Effector memory CD4-positive, alpha-beta T cell (primary cell): ENCODE measurements at regions not wholly inside any gene's neighbourhood (a gene's known extent, or its start where the extent isn't known, plus 50 kb on each side); places are given as distances from the start of the nearest gene placed in this dataset.

Experiments
- DNase-seq, 3 donors: peaks; one replicate each; pipeline ENCODE4 v3.0.0-alpha.2; 2020
- H3K27ac ChIP-seq: 2 replicates; pipeline ENCODE4 v1.7.0; 2013; ENCODE audit warnings: mild to moderate bottlenecking, low read length, moderate library complexity; ENCODE audit not compliant: insufficient read depth, poor library complexity, severe bottlenecking
- H3K27me3 ChIP-seq: replicated peaks from 2 replicates; pipeline ENCODE4 v1.7.0; 2013; ENCODE audit warnings: mild to moderate bottlenecking, low read length; ENCODE audit not compliant: insufficient read depth, control insufficient read depth, poor library complexity, severe bottlenecking
- H3K36me3 ChIP-seq: 2 replicates; pipeline ENCODE4 v1.7.0; 2013; ENCODE audit warnings: mild to moderate bottlenecking, low read length, moderate library complexity; ENCODE audit not compliant: control insufficient read depth, insufficient read depth
- H3K4me1 ChIP-seq: 2 replicates; pipeline ENCODE4 v1.7.0; 2013; ENCODE audit warnings: low read length, mild to moderate bottlenecking; ENCODE audit not compliant: control insufficient read depth, insufficient read depth, poor library complexity, severe bottlenecking
- H3K4me3 ChIP-seq: 2 replicates; pipeline ENCODE4 v1.7.0; 2013; ENCODE audit warnings: low read length, low read depth, mild to moderate bottlenecking; ENCODE audit not compliant: insufficient read depth, poor library complexity, severe bottlenecking
- H3K9me3 ChIP-seq: 2 replicates; pipeline ENCODE4 v1.7.0; 2013; ENCODE audit warnings: mild to moderate bottlenecking, low read length, moderate library complexity; ENCODE audit not compliant: control insufficient read depth

DNA sequence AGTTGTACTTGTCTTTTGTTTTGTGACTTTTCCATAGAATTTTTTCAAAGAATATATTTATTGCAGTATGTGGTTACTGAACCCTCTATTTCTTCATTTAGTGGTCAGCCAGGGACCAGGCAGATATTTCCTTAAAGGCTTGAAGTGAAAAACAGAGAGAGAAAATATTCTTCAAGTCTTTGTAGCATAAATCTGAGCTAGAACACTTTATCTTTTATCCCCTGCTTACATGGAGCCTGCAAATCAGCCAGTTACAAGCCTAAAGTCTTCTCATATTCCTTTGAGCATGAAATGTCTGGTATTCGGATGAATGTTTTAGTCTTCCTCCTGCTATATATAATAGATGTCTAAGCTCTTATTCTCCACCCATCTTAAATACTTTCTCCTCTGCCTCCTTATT lies 1557.5 kb upstream of the ACVR2A start:
- no peaks in the 10 kb centered on the region for H3K27me3 ChIP-seq
- no peak overlapping the region for H3K4me3 ChIP-seq
- no peak overlapping the region for H3K27ac ChIP-seq
- no peaks in the 10 kb centered on the region for H3K9me3 ChIP-seq
- H3K36me3 ChIP-seq = no peaks in the 10 kb centered on the region
- DNase-seq = no peak
- no peaks in the 10 kb centered on the region for H3K4me1 ChIP-seq

DNA sequence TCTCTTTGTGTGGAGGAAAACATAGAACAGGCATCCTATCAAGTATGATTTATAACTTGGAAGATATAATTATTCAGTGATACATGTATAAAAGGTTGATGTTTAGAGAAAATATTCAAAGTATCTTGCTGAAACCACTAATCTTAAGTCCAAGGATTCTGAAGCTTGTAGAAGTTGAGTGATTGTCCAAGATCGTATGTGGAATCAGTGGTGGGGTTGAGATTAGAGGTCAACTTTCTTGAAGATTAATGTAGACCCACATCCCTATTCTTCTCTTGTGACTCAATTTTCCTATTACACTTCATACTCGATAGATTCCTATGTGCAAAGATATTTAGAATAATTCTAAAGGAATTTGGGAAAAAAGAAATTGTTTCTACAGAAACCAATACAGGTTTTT lies 1565.9 kb upstream of the ACVR2A start:
- Histone ChIP-seq H3K9me3 (no peaks in the 10 kb centered on the region), H3K27ac (no peak overlapping the region), H3K4me1 (no peaks in the 10 kb centered on the region), H3K36me3 (no peaks in the 10 kb centered on the region), H3K27me3 (no peaks in the 10 kb centered on the region), H3K4me3 (no peak overlapping the region)
- no peak for DNase-seq

DNA sequence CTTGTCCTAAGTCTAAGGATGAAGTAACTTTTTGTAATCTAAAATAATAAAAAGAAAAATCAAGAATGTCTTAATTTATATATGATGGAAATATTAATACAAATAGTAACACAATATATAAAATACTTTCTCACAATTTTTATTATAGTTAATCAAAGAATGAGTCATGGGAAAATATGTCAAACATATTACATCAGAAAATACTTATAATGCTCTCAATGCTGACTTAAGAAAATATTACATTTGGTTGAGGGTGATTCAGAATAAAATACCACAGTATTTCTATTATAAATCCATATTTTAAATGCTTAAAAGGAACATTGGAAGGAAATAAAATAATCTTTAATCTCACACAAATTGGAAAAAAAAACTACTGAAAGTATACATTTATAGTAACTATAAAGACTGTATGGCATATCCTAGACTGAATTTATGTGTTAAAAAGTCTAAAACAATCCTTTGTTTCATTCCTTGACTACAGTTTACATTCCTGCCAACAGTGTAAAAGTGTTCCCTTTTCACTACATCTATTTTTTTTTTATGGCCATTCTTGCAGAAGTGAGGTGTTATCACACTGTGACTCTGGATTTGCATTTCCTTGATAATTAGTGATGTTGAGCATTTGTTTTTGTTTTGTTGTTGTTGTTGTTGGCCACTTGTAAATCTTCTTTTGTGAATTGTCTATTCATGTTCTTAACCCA lies 1573.5 kb upstream of the ACVR2A start:
- Histone ChIP-seq H3K4me1 (no peaks in the 10 kb centered on the region), H3K27me3 (no peaks in the 10 kb centered on the region), H3K9me3 (no peaks in the 10 kb centered on the region), H3K4me3 (no peak overlapping the region), H3K36me3 (no peaks in the 10 kb centered on the region), H3K27ac (no peak overlapping the region)
- DNase-seq = no peak

DNA sequence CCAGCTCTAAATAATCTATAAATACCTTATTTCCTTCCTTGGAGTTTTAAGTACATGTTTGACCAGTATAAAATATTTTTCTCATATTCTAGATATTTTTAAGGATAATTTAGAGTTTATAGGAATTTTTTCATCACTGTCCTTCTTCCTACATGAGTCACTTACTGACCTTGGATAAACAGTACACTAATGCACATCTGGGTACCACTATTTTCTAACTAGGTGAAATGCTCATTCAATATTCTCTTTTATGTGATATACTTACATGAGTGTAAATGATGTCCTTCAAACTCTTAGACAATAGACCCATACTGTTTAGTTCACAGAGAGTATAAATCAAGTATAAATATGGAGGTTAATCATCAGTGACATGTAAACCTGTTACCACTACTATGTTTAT lies 1574.2 kb upstream of the ACVR2A start:
- DNase-seq = no peak
- H3K27ac ChIP-seq = no peak overlapping the region
- H3K27me3 ChIP-seq = no peaks in the 10 kb centered on the region

DNA sequence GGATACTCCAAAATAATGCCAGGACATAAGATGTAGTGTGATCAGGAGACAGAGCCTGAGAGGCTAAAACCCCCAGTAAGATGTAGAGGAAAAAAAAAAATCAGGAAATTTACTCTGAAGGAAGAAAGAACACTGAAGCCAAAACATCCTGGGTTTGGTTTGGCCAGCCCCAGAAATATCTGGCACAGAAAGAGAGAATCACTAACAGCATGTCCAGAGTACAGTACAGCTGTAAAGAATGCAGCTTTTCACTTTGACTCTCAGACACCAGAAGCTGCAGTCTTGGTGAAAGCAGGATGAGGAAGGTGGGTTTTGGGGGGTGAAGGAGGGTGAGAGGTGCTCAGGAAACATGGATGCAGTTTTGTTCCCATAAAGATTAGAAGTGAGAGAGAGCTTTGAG lies 1577.7 kb upstream of the ACVR2A start:
- Histone ChIP-seq H3K4me1 (no peaks in the 10 kb centered on the region), H3K9me3 (no peaks in the 10 kb centered on the region), H3K36me3 (no peaks in the 10 kb centered on the region), H3K27me3 (no peaks in the 10 kb centered on the region), H3K27ac (no peak overlapping the region), H3K4me3 (no peak overlapping the region)
- no peak for DNase-seq

More for the DNA sequence above, 1574.2 kb upstream of the ACVR2A start:
- Histone ChIP-seq H3K36me3 (no peaks in the 10 kb centered on the region), H3K9me3 (no peaks in the 10 kb centered on the region), H3K4me3 (no peak overlapping the region), H3K4me1 (no peaks in the 10 kb centered on the region)

DNA sequence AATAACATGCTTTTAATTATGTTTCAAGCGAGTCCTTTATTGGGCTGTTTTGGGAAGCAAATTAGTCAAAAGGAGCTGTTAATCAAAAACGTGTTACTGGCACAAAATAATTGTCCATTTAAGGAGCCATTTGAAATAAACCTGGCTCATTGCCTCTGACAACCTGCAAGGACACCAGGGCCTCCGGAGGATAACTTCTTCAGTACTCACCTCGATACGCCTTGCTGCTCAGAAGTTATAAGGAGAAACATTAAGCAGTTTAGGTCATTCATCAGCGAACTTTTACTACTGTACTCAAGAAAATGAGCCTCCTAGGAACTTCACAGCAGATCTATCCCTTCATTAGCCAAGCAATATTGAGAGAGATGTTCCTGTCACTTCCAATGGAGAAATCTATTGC lies 1579.2 kb upstream of the ACVR2A start:
- no peaks in the 10 kb centered on the region for H3K36me3 ChIP-seq
- H3K27me3 ChIP-seq = no peaks in the 10 kb centered on the region

DNA sequence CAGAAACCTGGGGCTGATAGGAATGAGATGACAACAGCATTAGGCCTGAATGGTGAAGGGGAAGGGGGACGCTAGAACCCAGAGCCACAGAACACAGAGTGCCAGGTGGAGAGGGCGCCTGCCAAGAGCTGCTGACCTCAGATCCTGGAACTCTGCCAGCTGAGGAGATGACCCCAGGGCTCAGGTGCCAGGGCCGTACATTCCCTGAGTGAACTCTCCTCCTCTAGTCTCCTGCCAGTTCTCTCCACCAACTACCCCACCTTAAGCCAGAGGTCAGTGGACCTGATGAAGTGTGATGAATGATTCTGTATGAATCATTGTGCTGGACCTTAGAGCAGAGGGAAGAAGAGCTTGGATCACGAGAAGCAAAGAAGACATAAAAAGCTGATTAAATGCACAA lies 1582.2 kb upstream of the ACVR2A start:
- no peak for DNase-seq
- H3K27ac ChIP-seq = no peak overlapping the region
- H3K27me3 ChIP-seq = no peaks in the 10 kb centered on the region

More for the DNA sequence above, 1579.2 kb upstream of the ACVR2A start:
- Histone ChIP-seq H3K4me3 (no peak overlapping the region), H3K9me3 (no peaks in the 10 kb centered on the region), H3K27ac (no peak overlapping the region), H3K4me1 (no peaks in the 10 kb centered on the region)
- DNase-seq = no peak

DNA sequence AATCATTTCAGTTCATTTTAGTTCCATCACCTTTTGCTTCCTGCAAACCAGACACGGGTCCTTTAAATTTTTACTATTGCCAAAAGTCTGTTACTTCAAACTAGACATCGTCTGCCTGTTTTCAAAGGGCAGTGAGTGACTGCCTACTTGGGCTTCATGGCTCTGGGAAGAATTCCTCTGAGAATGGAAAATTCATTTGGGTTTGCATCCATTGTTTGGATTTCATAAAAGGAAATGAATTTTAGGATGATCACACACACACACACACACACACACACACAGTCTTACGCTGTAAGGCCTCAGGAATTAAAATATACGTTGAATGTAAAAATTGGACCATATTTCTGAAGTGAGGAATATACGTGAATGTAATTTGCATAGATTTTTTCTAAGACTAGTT lies 1584.3 kb upstream of the ACVR2A start:
- Histone ChIP-seq H3K4me1 (no peaks in the 10 kb centered on the region), H3K4me3 (no peak overlapping the region), H3K9me3 (no peaks in the 10 kb centered on the region), H3K36me3 (no peaks in the 10 kb centered on the region), H3K27ac (no peak overlapping the region), H3K27me3 (no peaks in the 10 kb centered on the region)
- no peak for DNase-seq

More for the DNA sequence above, 1582.2 kb upstream of the ACVR2A start:
- no peaks in the 10 kb centered on the region for H3K9me3 ChIP-seq
- no peaks in the 10 kb centered on the region for H3K36me3 ChIP-seq
- no peak overlapping the region for H3K4me3 ChIP-seq
- no peaks in the 10 kb centered on the region for H3K4me1 ChIP-seq

DNA sequence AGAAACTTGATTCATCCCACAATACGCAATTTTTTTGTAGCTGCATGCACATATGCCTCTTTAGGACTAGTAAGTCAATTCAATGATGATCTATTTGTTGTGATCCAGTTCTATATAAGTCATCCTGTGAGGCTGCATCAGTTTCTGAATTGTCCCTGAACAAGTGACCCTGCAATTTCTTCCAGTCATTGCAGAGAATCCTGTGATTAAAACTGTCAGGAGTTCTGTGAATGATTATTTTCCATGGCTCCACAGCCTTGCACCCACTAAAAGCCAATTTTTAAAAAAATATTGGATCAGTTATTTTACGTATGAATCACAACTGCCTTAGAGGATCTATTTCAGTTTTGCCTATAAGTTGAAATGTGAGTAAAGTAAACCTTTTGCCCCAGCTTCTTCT lies 1585.0 kb upstream of the ACVR2A start:
- no peak overlapping the region for H3K4me3 ChIP-seq
- H3K9me3 ChIP-seq = no peaks in the 10 kb centered on the region
- H3K4me1 ChIP-seq = no peaks in the 10 kb centered on the region
- no peaks in the 10 kb centered on the region for H3K36me3 ChIP-seq
- DNase-seq = no peak
- H3K27me3 ChIP-seq = no peaks in the 10 kb centered on the region
- no peak overlapping the region for H3K27ac ChIP-seq

DNA sequence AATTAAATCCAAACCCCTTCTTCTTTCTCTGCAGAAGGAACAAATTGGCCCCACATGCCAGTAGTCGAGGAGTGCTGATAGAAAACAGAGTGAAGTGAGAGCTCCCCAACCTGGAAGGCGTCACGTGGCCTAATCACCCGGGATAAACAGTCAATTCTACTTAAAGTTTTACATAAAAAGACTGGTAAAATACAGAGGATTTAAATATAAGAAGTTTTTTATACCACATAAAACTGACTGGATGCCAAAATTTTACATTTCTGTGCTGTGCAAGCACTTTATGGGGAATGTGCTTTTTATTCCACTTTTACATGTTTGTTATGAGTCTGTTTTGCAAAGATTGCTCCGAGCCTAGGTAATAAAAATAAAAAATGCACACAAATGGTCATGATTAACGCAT lies 1586.8 kb upstream of the ACVR2A start:
- no peak for DNase-seq
- Histone ChIP-seq H3K4me1 (no peaks in the 10 kb centered on the region), H3K36me3 (no peaks in the 10 kb centered on the region), H3K9me3 (no peaks in the 10 kb centered on the region), H3K27me3 (no peaks in the 10 kb centered on the region), H3K27ac (no peak overlapping the region), H3K4me3 (no peak overlapping the region)
